ENCODE measurements at regions not wholly inside any gene's neighbourhood (a gene's known extent, or its start where the extent isn't known, plus 50 kb on each side); places are given as distances from the start of the nearest gene placed in this dataset.

- no peak for TF ChIP-seq RAD21 (IDR thresholded peaks at IDR 0.05; ENCODE audit: low read depth)
- no peak for TF ChIP-seq CREB1 (IDR thresholded peaks at IDR 0.05; ENCODE audit: low read depth)
- no peak for TF ChIP-seq REST (IDR thresholded peaks at IDR 0.05; ENCODE audit: low read depth)
- no peak for TF ChIP-seq TAF1 (IDR thresholded peaks at IDR 0.05; ENCODE audit: low read depth)
- TF ChIP-seq EGR1 (IDR thresholded peaks at IDR 0.05), result no peak
- no peak for TF ChIP-seq TEAD4 (IDR thresholded peaks at IDR 0.05)
- no peak for TF ChIP-seq USF1 (IDR thresholded peaks at IDR 0.05)
- TF ChIP-seq NFIC (IDR thresholded peaks at IDR 0.05), result no peak
- no peak for TF ChIP-seq ZBTB7A (IDR thresholded peaks at IDR 0.05; ENCODE audit: low read depth)
- no peak for TF ChIP-seq TCF12 (IDR thresholded peaks at IDR 0.05; ENCODE audit: low read depth)
- TF ChIP-seq EP300 (IDR thresholded peaks at IDR 0.05; ENCODE audit: borderline replicate concordance), result no peak
- TF ChIP-seq MAX (IDR thresholded peaks at IDR 0.05), result no peak
- no peak for TF ChIP-seq YY1 (IDR thresholded peaks at IDR 0.05; ENCODE audit: low read depth)
- TF ChIP-seq CEBPB (IDR thresholded peaks at IDR 0.05), result no peak
- TF ChIP-seq FOXM1 (IDR thresholded peaks at IDR 0.05; ENCODE audit: borderline replicate concordance, low read depth), result no peak
Measured at GRCh38 chr6:169098116-169098515, 155.5 kb downstream of the THBS2 start.

- no peak for TF ChIP-seq CREB1 (IDR thresholded peaks at IDR 0.05; ENCODE audit: low read depth)
- TF ChIP-seq USF1 (IDR thresholded peaks at IDR 0.05), result no peak
- TF ChIP-seq TEAD4 (IDR thresholded peaks at IDR 0.05), result no peak
Measured at GRCh38 chr6:169097381-169097959, 156.2 kb downstream of the THBS2 start.

GRCh38 chr6:169096388-169096787 is 157.3 kb downstream of the THBS2 start:
- TF ChIP-seq TCF12 (IDR thresholded peaks at IDR 0.05; ENCODE audit: low read depth), result no peak
- TF ChIP-seq CEBPB (IDR thresholded peaks at IDR 0.05), result no peak
- TF ChIP-seq EGR1 (IDR thresholded peaks at IDR 0.05), result no peak
- TF ChIP-seq ZBTB7A (IDR thresholded peaks at IDR 0.05; ENCODE audit: low read depth), result no peak
- no peak for TF ChIP-seq TAF1 (IDR thresholded peaks at IDR 0.05; ENCODE audit: low read depth)
- TF ChIP-seq MAX (IDR thresholded peaks at IDR 0.05), result no peak
- TF ChIP-seq USF1 (IDR thresholded peaks at IDR 0.05), result no peak
- TF ChIP-seq TEAD4 (IDR thresholded peaks at IDR 0.05), result no peak
- TF ChIP-seq YY1 (IDR thresholded peaks at IDR 0.05; ENCODE audit: low read depth), result no peak
- TF ChIP-seq CREB1 (IDR thresholded peaks at IDR 0.05; ENCODE audit: low read depth), result no peak
- TF ChIP-seq REST (IDR thresholded peaks at IDR 0.05; ENCODE audit: low read depth), result no peak
- TF ChIP-seq NFIC (IDR thresholded peaks at IDR 0.05), result no peak
- TF ChIP-seq EP300 (IDR thresholded peaks at IDR 0.05; ENCODE audit: borderline replicate concordance), result no peak

GRCh38 chr6:169095153-169095552 is 158.5 kb downstream of the THBS2 start:
- TF ChIP-seq RAD21 (IDR thresholded peaks at IDR 0.05; ENCODE audit: low read depth), result no peak
- TF ChIP-seq TAF1 (IDR thresholded peaks at IDR 0.05; ENCODE audit: low read depth), result no peak
- no peak for TF ChIP-seq EP300 (IDR thresholded peaks at IDR 0.05; ENCODE audit: borderline replicate concordance)
- TF ChIP-seq YY1 (IDR thresholded peaks at IDR 0.05; ENCODE audit: low read depth), result no peak
- no peak for TF ChIP-seq CREB1 (IDR thresholded peaks at IDR 0.05; ENCODE audit: low read depth)

GRCh38 chr6:169094552-169094950 is 159.1 kb downstream of the THBS2 start:
- TF ChIP-seq EP300 (IDR thresholded peaks at IDR 0.05; ENCODE audit: borderline replicate concordance), result no peak

GRCh38 chr6:169093770-169094551 is 159.7 kb downstream of the THBS2 start:
- TF ChIP-seq TEAD4 (IDR thresholded peaks at IDR 0.05), result no peak
- TF ChIP-seq USF1 (IDR thresholded peaks at IDR 0.05), result no peak
- TF ChIP-seq EP300 (IDR thresholded peaks at IDR 0.05; ENCODE audit: borderline replicate concordance), result no peak
- no peak for TF ChIP-seq NFIC (IDR thresholded peaks at IDR 0.05)
- no peak for TF ChIP-seq ZBTB7A (IDR thresholded peaks at IDR 0.05; ENCODE audit: low read depth)
- no peak for TF ChIP-seq YY1 (IDR thresholded peaks at IDR 0.05; ENCODE audit: low read depth)
- TF ChIP-seq REST (IDR thresholded peaks at IDR 0.05; ENCODE audit: low read depth), result no peak
